WI38 (cell line): ENCODE measurements at regions not wholly inside any gene's neighbourhood (a gene's known extent, or its start where the extent isn't known, plus 50 kb on each side); places are given as distances from the start of the nearest gene placed in this dataset.

Source experiments
- H3K4me3 ChIP-seq: 2 replicates; pipeline ENCODE4 v1.5.1; 2011; ENCODE audit warnings: low read depth, mild to moderate bottlenecking, control low read depth, low read length
- CTCF ChIP-seq: IDR thresholded peaks from 2 replicates; pipeline ENCODE4 v1.5.1; 2012; ENCODE audit warnings: low read depth, mild to moderate bottlenecking, control low read depth, low read length

GRCh38 chr4:19689511-19689910, 562.2 kb upstream of the SLIT2 start:
- H3K4me3 ChIP-seq, result no peak overlapping the region

GRCh38 chr4:19686456-19686855, 565.2 kb upstream of the SLIT2 start:
- TF ChIP-seq CTCF, result no peak
- no peak overlapping the region for H3K4me3 ChIP-seq

More at GRCh38 chr4:19689511-19689910, 562.2 kb upstream of the SLIT2 start:
- TF ChIP-seq CTCF, result no peak

GRCh38 chr4:19684084-19684483, 567.6 kb upstream of the SLIT2 start:
- H3K4me3 ChIP-seq, result no peak overlapping the region
- TF ChIP-seq CTCF, result no peak

- no peak for TF ChIP-seq CTCF
- no peak overlapping the region for H3K4me3 ChIP-seq
Observed at GRCh38 chr4:19683426-19683825, 568.3 kb upstream of the SLIT2 start.

GRCh38 chr4:19677211-19677610, 574.5 kb upstream of the SLIT2 start:
- H3K4me3 ChIP-seq, result no peak overlapping the region
- TF ChIP-seq CTCF, result no peak

GRCh38 chr4:19675172-19675811, 576.4 kb upstream of the SLIT2 start:
- no peak for TF ChIP-seq CTCF
- no peak overlapping the region for H3K4me3 ChIP-seq

GRCh38 chr4:19659101-19659500, 592.6 kb upstream of the SLIT2 start:
- TF ChIP-seq CTCF, result no peak

More at GRCh38 chr4:19659101-19659500, 592.6 kb upstream of the SLIT2 start:
- H3K4me3 ChIP-seq, result no peak overlapping the region
